B cell (primary cell): ENCODE measurements at regions not wholly inside any gene's neighbourhood (a gene's known extent, or its start where the extent isn't known, plus 50 kb on each side); places are given as distances from the start of the nearest gene placed in this dataset.

Experiments used
- EZH2 ChIP-seq: IDR thresholded peaks from 2 replicates; pipeline ENCODE4 v1.6.1; 2012; ENCODE audit warnings: borderline replicate concordance, low read depth, mild to moderate bottlenecking, moderate library complexity, low read length; ENCODE audit not compliant: insufficient read depth, poor library complexity, severe bottlenecking
- TF ChIP-seq, protein P1 (sequence below): fragments of 200-600 bp; IDR thresholded peaks from one replicate; pipeline ENCODE4 v1.8.0; 2022; ENCODE audit warnings: antibody characterized with exemption, mild to moderate bottlenecking

GRCh38 chr9:89718176-89718575, 113.4 kb downstream of the GADD45G start:
- TF ChIP-seq, protein P1, sequence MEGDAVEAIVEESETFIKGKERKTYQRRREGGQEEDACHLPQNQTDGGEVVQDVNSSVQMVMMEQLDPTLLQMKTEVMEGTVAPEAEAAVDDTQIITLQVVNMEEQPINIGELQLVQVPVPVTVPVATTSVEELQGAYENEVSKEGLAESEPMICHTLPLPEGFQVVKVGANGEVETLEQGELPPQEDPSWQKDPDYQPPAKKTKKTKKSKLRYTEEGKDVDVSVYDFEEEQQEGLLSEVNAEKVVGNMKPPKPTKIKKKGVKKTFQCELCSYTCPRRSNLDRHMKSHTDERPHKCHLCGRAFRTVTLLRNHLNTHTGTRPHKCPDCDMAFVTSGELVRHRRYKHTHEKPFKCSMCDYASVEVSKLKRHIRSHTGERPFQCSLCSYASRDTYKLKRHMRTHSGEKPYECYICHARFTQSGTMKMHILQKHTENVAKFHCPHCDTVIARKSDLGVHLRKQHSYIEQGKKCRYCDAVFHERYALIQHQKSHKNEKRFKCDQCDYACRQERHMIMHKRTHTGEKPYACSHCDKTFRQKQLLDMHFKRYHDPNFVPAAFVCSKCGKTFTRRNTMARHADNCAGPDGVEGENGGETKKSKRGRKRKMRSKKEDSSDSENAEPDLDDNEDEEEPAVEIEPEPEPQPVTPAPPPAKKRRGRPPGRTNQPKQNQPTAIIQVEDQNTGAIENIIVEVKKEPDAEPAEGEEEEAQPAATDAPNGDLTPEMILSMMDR = no peak
- no peak for TF ChIP-seq EZH2
